ENCODE measurements at regions not wholly inside any gene's neighbourhood (a gene's known extent, or its start where the extent isn't known, plus 50 kb on each side); places are given as distances from the start of the nearest gene placed in this dataset.

DNA sequence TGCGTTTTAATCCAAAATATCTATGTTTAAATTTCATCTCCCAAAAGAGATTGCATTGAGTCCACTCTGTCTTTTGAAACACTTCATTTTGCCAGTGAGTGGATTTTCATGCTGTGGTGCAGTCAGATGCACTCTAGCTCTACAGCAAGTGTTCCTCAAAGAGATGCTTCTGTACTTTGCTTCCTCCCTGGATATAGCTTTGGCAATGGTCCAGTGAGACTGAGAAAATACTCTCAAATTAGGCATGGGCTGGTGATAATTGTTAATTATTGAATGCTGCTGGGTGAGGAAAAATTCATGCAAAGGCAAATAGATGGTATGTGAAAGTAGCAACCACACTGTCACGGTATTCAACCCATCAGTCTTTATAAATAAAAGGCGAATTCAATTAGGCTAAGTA is 396.9 kb downstream of the ADGRL2 start:
- no peak overlapping the region for H3K4me3 ChIP-seq (ENCODE audit: low read depth, low read length)
- TF ChIP-seq, protein P1, sequence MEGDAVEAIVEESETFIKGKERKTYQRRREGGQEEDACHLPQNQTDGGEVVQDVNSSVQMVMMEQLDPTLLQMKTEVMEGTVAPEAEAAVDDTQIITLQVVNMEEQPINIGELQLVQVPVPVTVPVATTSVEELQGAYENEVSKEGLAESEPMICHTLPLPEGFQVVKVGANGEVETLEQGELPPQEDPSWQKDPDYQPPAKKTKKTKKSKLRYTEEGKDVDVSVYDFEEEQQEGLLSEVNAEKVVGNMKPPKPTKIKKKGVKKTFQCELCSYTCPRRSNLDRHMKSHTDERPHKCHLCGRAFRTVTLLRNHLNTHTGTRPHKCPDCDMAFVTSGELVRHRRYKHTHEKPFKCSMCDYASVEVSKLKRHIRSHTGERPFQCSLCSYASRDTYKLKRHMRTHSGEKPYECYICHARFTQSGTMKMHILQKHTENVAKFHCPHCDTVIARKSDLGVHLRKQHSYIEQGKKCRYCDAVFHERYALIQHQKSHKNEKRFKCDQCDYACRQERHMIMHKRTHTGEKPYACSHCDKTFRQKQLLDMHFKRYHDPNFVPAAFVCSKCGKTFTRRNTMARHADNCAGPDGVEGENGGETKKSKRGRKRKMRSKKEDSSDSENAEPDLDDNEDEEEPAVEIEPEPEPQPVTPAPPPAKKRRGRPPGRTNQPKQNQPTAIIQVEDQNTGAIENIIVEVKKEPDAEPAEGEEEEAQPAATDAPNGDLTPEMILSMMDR (conservative IDR thresholded peaks at IDR 0.05; ENCODE audit: low read depth, low read length): no peak
- DNase-seq (ENCODE audit: low read depth): no peak

DNA sequence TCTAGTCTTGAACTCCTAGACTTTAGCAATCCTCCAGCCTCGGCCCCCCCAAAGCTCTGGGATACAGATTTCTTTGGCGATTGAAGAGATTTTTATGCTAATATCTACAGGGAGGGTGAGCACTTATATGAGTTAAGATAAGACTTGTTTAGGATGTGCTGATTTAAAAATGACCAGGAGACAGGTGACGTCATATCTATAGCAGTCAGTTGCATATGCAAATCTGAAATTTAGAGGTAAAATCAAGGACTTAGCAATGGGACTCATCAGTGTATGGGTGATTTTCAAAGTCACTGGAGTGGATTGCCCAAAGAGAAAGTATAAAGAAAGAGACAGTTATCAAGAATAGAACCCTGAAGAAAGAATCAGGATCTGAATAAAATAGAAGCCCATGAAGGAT is 394.5 kb downstream of the ADGRL2 start:
- TF ChIP-seq, protein P1 (conservative IDR thresholded peaks at IDR 0.05; ENCODE audit: low read depth, low read length): no peak
- DNase-seq (ENCODE audit: low read depth): no peak

DNA sequence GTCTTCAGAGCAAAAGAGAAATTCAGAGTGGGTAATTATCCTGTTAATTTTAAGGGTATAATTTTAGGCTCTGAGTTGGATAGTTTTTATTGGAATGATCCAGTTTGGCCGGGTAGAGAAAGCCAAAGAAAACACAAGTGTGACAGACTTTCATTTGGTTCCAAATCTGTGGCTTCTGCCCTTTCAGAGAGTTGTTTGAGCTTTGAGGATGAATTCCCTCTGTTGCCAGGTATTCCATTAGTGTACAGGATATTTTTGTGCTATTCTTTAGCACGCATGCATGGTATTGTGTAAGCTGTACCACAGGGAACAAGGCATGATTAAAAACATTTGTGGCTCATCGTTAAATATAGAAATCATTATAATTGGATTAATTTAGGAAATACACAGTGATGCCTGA is 384.4 kb downstream of the ADGRL2 start:
- no peak overlapping the region for H3K4me3 ChIP-seq (ENCODE audit: low read depth, low read length)
- no peak for DNase-seq (ENCODE audit: low read depth)
- TF ChIP-seq, protein P1 (conservative IDR thresholded peaks at IDR 0.05; ENCODE audit: low read depth, low read length): no peak

More for the DNA sequence above, 394.5 kb downstream of the ADGRL2 start:
- H3K4me3 ChIP-seq (ENCODE audit: low read depth, low read length): no peak overlapping the region

- DNase-seq (ENCODE audit: low read depth): no peak
- no peak overlapping the region for H3K4me3 ChIP-seq (ENCODE audit: low read depth, low read length)
- TF ChIP-seq, protein P1 (conservative IDR thresholded peaks at IDR 0.05; ENCODE audit: low read depth, low read length): no peak
Measured at GRCh38 chr1:82181846-82182245, 381.1 kb downstream of the ADGRL2 start.

DNA sequence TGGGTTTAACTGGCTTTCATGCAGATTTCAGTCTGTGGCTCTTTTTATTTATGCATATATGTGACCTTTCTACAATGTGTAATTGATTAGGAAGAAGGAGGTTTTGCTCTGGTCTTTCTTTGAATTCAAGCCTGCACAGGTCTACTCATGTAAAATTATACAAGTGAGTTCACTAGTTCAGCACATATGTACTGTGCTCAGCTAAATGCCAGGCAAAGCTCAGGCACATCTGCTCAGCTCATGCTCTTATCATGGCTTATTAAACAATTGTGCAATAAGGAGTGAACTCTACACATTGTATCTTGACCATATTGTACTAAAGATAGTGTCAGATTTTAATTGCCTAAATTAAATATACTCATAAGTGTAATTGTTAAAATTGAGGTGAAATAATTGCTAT is 378.4 kb downstream of the ADGRL2 start:
- no peak for DNase-seq (ENCODE audit: low read depth)
- TF ChIP-seq, protein P1 (conservative IDR thresholded peaks at IDR 0.05; ENCODE audit: low read depth, low read length): no peak

DNA sequence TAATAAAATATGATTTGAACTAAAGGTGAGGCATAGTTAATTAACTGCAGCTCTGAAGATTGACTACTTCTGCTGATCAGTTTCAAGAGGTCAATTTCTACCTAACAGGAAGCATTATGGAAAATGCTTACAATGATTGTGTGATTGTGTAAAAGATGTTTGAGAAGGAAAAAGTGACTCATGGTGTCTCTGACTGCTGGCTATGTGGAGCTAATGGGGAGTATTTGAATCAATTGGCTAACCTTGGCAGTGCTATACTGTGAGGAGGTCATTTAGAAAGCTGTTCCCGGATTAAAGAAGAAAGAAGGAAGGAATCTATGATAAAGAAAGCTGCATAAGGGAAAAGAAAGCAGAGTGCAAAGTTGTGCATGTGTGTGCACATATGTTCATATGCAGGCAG is 376.5 kb downstream of the ADGRL2 start:
- TF ChIP-seq, protein P1 (conservative IDR thresholded peaks at IDR 0.05; ENCODE audit: low read depth, low read length): no peak
- no peak overlapping the region for H3K4me3 ChIP-seq (ENCODE audit: low read depth, low read length)
- DNase-seq (ENCODE audit: low read depth): no peak

More for the DNA sequence above, 378.4 kb downstream of the ADGRL2 start:
- H3K4me3 ChIP-seq (ENCODE audit: low read depth, low read length): no peak overlapping the region

- TF ChIP-seq, protein P1 (conservative IDR thresholded peaks at IDR 0.05; ENCODE audit: low read depth, low read length): no peak
- DNase-seq (ENCODE audit: low read depth): no peak
Measured at GRCh38 chr1:82171955-82172354, 371.2 kb downstream of the ADGRL2 start.

More at GRCh38 chr1:82171955-82172354, 371.2 kb downstream of the ADGRL2 start:
- H3K4me3 ChIP-seq (ENCODE audit: low read depth, low read length): no peak overlapping the region

Measured in epithelial cell of proximal tubule (primary cell).